ENCODE measurements at regions not wholly inside any gene's neighbourhood (a gene's known extent, or its start where the extent isn't known, plus 50 kb on each side); places are given as distances from the start of the nearest gene placed in this dataset.

GRCh38 chr17:13387952-13388351 is 213.8 kb downstream of the HS3ST3A1 start:
- Mint-ChIP-seq H3K4me3 (no peak overlapping the region), H3K9me3 (no peaks in the 10 kb centered on the region), H3K4me1 (no peaks in the 10 kb centered on the region), H3K36me3 (ENCODE audit: low read depth) (no peaks in the 10 kb centered on the region), H3K27me3 (no peaks in the 10 kb centered on the region), H3K27ac (no peak overlapping the region)
- ATAC-seq (ENCODE audit: low read depth): no peak
- CTCF ChIA-PET: interaction anchor here (0.7 kb wide), 1 partner anchor 10 kb away, joined by 3 read pairs; no protein-coding TSS in a partner anchor
- POLR2A ChIA-PET: no interaction called here
- no peak for DNase-seq
- TF ChIP-seq CTCF (IDR thresholded peaks at IDR 0.05): no peak
- intact Hi-C loops (cut with micrococcal nuclease): no loop called here

GRCh38 chr17:13387236-13387635 is 214.5 kb downstream of the HS3ST3A1 start:
- Mint-ChIP-seq H3K36me3 (ENCODE audit: low read depth) (no peaks in the 10 kb centered on the region), H3K27me3 (no peaks in the 10 kb centered on the region), H3K4me3 (no peak overlapping the region), H3K4me1 (no peaks in the 10 kb centered on the region), H3K27ac (no peak overlapping the region), H3K9me3 (no peaks in the 10 kb centered on the region)
- no peak for TF ChIP-seq CTCF (IDR thresholded peaks at IDR 0.05)
- DNase-seq (no peak), ATAC-seq (ENCODE audit: low read depth) (no peak)
- intact Hi-C loops (cut with micrococcal nuclease): no loop called here
- ChIA-PET POLR2A (no interaction called here), CTCF (interaction anchor here (0.7 kb wide), 1 partner anchor 10 kb away, joined by 3 read pairs; no protein-coding TSS in a partner anchor)

GRCh38 chr17:13385481-13385911 is 216.2 kb downstream of the HS3ST3A1 start:
- POLR2A ChIA-PET: no interaction called here
- no peak for DNase-seq
- Mint-ChIP-seq H3K4me1 (no peaks in the 10 kb centered on the region), H3K27me3 (no peaks in the 10 kb centered on the region), H3K9me3 (no peaks in the 10 kb centered on the region), H3K4me3 (no peak overlapping the region), H3K36me3 (ENCODE audit: low read depth) (no peaks in the 10 kb centered on the region), H3K27ac (no peak overlapping the region)
- CTCF ChIA-PET: no interaction called here
- no peak for TF ChIP-seq CTCF (IDR thresholded peaks at IDR 0.05)
- ATAC-seq (ENCODE audit: low read depth): no peak
- intact Hi-C loops (cut with micrococcal nuclease): no loop called here

- Mint-ChIP-seq H3K4me3 (no peak overlapping the region), H3K4me1 (no peaks in the 10 kb centered on the region), H3K9me3 (no peaks in the 10 kb centered on the region), H3K27ac (no peak overlapping the region), H3K27me3 (no peaks in the 10 kb centered on the region), H3K36me3 (ENCODE audit: low read depth) (no peaks in the 10 kb centered on the region)
- ChIA-PET CTCF (no interaction called here), POLR2A (no interaction called here)
- no peak for DNase-seq
- no peak for ATAC-seq (ENCODE audit: low read depth)
- intact Hi-C loops (cut with micrococcal nuclease): no loop called here
- TF ChIP-seq CTCF (IDR thresholded peaks at IDR 0.05): no peak
Observed at GRCh38 chr17:13384626-13385025, 217.1 kb downstream of the HS3ST3A1 start.

- H3K4me1 Mint-ChIP-seq: no peaks in the 10 kb centered on the region
- TF ChIP-seq CTCF (IDR thresholded peaks at IDR 0.05): no peak
- H3K27ac Mint-ChIP-seq: no peak overlapping the region
- H3K27me3 Mint-ChIP-seq: no peaks in the 10 kb centered on the region
- no peak for ATAC-seq (ENCODE audit: low read depth)
- no peaks in the 10 kb centered on the region for H3K9me3 Mint-ChIP-seq
- ChIA-PET POLR2A (no interaction called here), CTCF (no interaction called here)
- no peak for DNase-seq
- intact Hi-C loops (cut with micrococcal nuclease): no loop called here
- H3K36me3 Mint-ChIP-seq (ENCODE audit: low read depth): no peaks in the 10 kb centered on the region
- no peak overlapping the region for H3K4me3 Mint-ChIP-seq
Observed at GRCh38 chr17:13378361-13378760, 223.4 kb downstream of the HS3ST3A1 start.

Data from activated B cell treated with CpG ODN at 0.5 μM for 24 hours (primary cell).